ENCODE measurements at regions not wholly inside any gene's neighbourhood (a gene's known extent, or its start where the extent isn't known, plus 50 kb on each side); places are given as distances from the start of the nearest gene placed in this dataset.
"Not testable (repeated sequence)": the region's sequence is repeated elsewhere in the genome, so short reads cannot be mapped to it uniquely, and the experiment has no call there.

- DNase-seq (ENCODE audit: low spot score): no peak
Observed at GRCh38 chr1:217137210-217137881, 414.1 kb upstream of the ESRRG start.

- DNase-seq (ENCODE audit: low spot score): no peak
Observed at GRCh38 chr1:217136895-217137205, 413.6 kb upstream of the ESRRG start.

- DNase-seq (ENCODE audit: low spot score): no peak
Observed at GRCh38 chr1:217135987-217136894, 413.0 kb upstream of the ESRRG start.

- DNase-seq (ENCODE audit: low spot score): no peak
Observed at GRCh38 chr1:217135569-217135915, 412.3 kb upstream of the ESRRG start.

GRCh38 chr1:217134857-217135568 is 411.8 kb upstream of the ESRRG start:
- no peak for DNase-seq (ENCODE audit: low spot score)

GRCh38 chr1:217133958-217134856 is 411.0 kb upstream of the ESRRG start:
- no peak for DNase-seq (ENCODE audit: low spot score)

- DNase-seq (ENCODE audit: low spot score): no peak
Observed at GRCh38 chr1:217133092-217133491, 409.9 kb upstream of the ESRRG start.

GRCh38 chr1:217123340-217123739 is 400.1 kb upstream of the ESRRG start:
- not testable (repeated sequence) for DNase-seq (ENCODE audit: low spot score)

- DNase-seq (ENCODE audit: low spot score): no peak
Observed at GRCh38 chr1:217117973-217118465, 394.8 kb upstream of the ESRRG start.

- no peak for DNase-seq (ENCODE audit: low spot score)
Observed at GRCh38 chr1:217115404-217116380, 392.5 kb upstream of the ESRRG start.

GRCh38 chr1:217109928-217110327 is 386.7 kb upstream of the ESRRG start:
- DNase-seq (ENCODE audit: low spot score): peak; percentile 2

- DNase-seq (ENCODE audit: low spot score): no peak
Observed at GRCh38 chr1:217106231-217106901, 383.1 kb upstream of the ESRRG start.

- no peak for DNase-seq (ENCODE audit: low spot score)
Observed at GRCh38 chr1:217105437-217105836, 382.2 kb upstream of the ESRRG start.

- no peak for DNase-seq (ENCODE audit: low spot score)
Observed at GRCh38 chr1:217097819-217098218, 374.6 kb upstream of the ESRRG start.

- no peak for DNase-seq (ENCODE audit: low spot score)
Observed at GRCh38 chr1:217096200-217096599, 373.0 kb upstream of the ESRRG start.

- DNase-seq (ENCODE audit: low spot score): no peak
Observed at GRCh38 chr1:217095050-217095622, 371.9 kb upstream of the ESRRG start.

GRCh38 chr1:217091561-217091960 is 368.3 kb upstream of the ESRRG start:
- DNase-seq (ENCODE audit: low spot score): no peak

GRCh38 chr1:217090060-217090911 is 367.1 kb upstream of the ESRRG start:
- no peak for DNase-seq (ENCODE audit: low spot score)
